ENCODE measurements at regions not wholly inside any gene's neighbourhood (a gene's known extent, or its start where the extent isn't known, plus 50 kb on each side); places are given as distances from the start of the nearest gene placed in this dataset.

DNA sequence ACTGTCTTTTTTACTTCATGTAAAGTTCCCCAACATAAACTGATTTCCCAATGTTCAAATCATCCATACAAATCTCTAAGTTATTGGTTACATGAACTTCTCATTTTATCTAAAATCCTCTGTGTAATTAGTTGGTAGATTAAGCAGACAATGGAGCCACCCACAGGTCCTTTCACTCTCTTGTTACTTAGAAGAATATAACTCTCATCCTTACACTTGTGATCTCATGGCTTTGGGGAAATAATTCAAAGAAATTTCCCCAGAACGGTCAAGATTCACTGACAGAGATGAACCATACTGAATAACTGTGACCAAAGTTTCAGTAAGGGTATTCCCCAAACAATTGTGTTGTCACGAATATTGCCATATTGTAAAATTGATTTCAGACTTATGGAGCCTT lies 1102.6 kb upstream of the EPHA6 start:
- ATAC-seq (ENCODE audit: poor library complexity) (no peak), DNase-seq (no peak)
- intact Hi-C loops (cut with DNase I, micrococcal nuclease), result no loop called here
- CTCF ChIA-PET, result no interaction called here
- peaks cover 0 to 5% of the 10 kb centered on the region in 2 experiments for H3K9me3 ChIP-seq (ENCODE audit: control insufficient read depth in 1 of 2, insufficient read depth in 1 of 2, low read length in 2 of 2)
- H3K4me3 Mint-ChIP-seq, result no peak overlapping the region
- no peak overlapping the region for H3K27ac ChIP-seq (ENCODE audit: low read depth in 1 of 2, low read length in 2 of 2)
- H3K36me3 ChIP-seq (ENCODE audit: insufficient read depth, low read length), result no peaks in the 10 kb centered on the region
- TF ChIP-seq, protein P1, sequence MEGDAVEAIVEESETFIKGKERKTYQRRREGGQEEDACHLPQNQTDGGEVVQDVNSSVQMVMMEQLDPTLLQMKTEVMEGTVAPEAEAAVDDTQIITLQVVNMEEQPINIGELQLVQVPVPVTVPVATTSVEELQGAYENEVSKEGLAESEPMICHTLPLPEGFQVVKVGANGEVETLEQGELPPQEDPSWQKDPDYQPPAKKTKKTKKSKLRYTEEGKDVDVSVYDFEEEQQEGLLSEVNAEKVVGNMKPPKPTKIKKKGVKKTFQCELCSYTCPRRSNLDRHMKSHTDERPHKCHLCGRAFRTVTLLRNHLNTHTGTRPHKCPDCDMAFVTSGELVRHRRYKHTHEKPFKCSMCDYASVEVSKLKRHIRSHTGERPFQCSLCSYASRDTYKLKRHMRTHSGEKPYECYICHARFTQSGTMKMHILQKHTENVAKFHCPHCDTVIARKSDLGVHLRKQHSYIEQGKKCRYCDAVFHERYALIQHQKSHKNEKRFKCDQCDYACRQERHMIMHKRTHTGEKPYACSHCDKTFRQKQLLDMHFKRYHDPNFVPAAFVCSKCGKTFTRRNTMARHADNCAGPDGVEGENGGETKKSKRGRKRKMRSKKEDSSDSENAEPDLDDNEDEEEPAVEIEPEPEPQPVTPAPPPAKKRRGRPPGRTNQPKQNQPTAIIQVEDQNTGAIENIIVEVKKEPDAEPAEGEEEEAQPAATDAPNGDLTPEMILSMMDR (IDR thresholded peaks at IDR 0.05), result no peak
- no peaks in the 10 kb centered on the region for H3K36me3 Mint-ChIP-seq (ENCODE audit: low read depth)
- no peak overlapping the region for H3K27ac Mint-ChIP-seq
- POLR2A ChIA-PET, result no interaction called here
- H3K4me1 ChIP-seq (ENCODE audit: insufficient read depth, low read length), result no peaks in the 10 kb centered on the region
- no peaks in the 10 kb centered on the region for H3K27me3 ChIP-seq (ENCODE audit: control insufficient read depth in 1 of 2, insufficient read depth in 2 of 2, low read length in 2 of 2)
- H3K9me3 Mint-ChIP-seq, result no peaks in the 10 kb centered on the region
- H3K4me1 Mint-ChIP-seq (ENCODE audit: low read depth), result no peaks in the 10 kb centered on the region
- no peaks in the 10 kb centered on the region for H3K27me3 Mint-ChIP-seq
- H3K4me3 ChIP-seq (ENCODE audit: low read length), result no peak overlapping the region

DNA sequence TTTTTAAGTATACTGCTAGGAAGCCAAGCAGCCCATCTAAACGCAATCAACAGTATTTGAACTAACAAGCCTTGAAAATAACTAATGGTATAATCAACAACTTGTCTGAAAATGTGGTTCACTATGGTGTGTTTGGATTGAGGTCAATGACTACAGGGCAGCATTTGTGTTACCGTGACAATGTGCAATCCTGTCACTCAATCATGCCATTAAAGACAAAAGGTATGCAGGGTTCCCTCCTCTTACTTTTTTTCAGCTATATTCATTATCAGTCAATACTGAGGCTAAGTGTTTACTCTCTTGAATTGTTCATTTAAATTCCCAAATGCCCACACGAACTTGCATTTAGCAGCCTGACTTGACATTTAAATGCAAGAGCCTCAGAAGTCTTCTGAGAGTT lies 1099.3 kb upstream of the EPHA6 start:
- Histone ChIP-seq H3K36me3 (ENCODE audit: insufficient read depth, low read length) (no peaks in the 10 kb centered on the region), H3K4me3 (ENCODE audit: low read length) (no peak overlapping the region), H3K27ac (ENCODE audit: low read depth in 1 of 2, low read length in 2 of 2) (no peak overlapping the region), H3K27me3 (ENCODE audit: control insufficient read depth in 1 of 2, insufficient read depth in 2 of 2, low read length in 2 of 2) (no peaks in the 10 kb centered on the region), H3K4me1 (ENCODE audit: insufficient read depth, low read length) (no peaks in the 10 kb centered on the region), H3K9me3 (ENCODE audit: control insufficient read depth in 1 of 2, insufficient read depth in 1 of 2, low read length in 2 of 2) (no peaks in the 10 kb centered on the region)
- Mint-ChIP-seq H3K27me3 (no peaks in the 10 kb centered on the region), H3K4me1 (ENCODE audit: low read depth) (no peaks in the 10 kb centered on the region), H3K36me3 (ENCODE audit: low read depth) (no peaks in the 10 kb centered on the region), H3K9me3 (no peaks in the 10 kb centered on the region), H3K4me3 (no peak overlapping the region), H3K27ac (no peak overlapping the region)
- DNase-seq (no peak), ATAC-seq (ENCODE audit: poor library complexity) (no peak)
- intact Hi-C loops (cut with DNase I, micrococcal nuclease), result no loop called here
- ChIA-PET CTCF (no interaction called here), POLR2A (no interaction called here)
- TF ChIP-seq, protein P1 (IDR thresholded peaks at IDR 0.05), result no peak

DNA sequence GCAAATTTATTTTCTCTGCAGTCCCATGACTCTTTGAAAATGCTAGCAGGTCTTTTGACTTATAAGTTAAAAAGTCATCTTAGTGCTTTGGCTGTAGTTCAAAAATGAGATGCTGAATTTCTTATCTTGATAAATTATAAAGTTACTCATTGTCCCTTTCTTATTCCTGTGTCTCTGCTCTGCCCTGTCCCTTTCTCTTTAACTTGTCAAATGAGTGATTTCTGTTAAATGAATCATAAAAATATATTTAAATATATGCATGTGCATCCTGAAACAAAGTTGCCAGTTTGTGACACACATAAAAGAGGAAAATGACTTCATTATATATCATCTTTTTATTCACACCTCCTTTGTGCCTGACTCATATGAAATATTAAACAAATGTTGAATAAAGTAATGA lies 1097.3 kb upstream of the EPHA6 start:
- H3K27me3 Mint-ChIP-seq, result no peaks in the 10 kb centered on the region
- POLR2A ChIA-PET, result no interaction called here
- CTCF ChIA-PET, result no interaction called here
- no peak for DNase-seq
- Histone ChIP-seq H3K4me3 (ENCODE audit: low read length) (no peak overlapping the region), H3K4me1 (ENCODE audit: insufficient read depth, low read length) (no peaks in the 10 kb centered on the region), H3K27ac (ENCODE audit: low read depth in 1 of 2, low read length in 2 of 2) (no peak overlapping the region), H3K9me3 (ENCODE audit: control insufficient read depth in 1 of 2, insufficient read depth in 1 of 2, low read length in 2 of 2) (no peaks in the 10 kb centered on the region), H3K27me3 (ENCODE audit: control insufficient read depth in 1 of 2, insufficient read depth in 2 of 2, low read length in 2 of 2) (no peaks in the 10 kb centered on the region), H3K36me3 (ENCODE audit: insufficient read depth, low read length) (no peaks in the 10 kb centered on the region)
- H3K36me3 Mint-ChIP-seq (ENCODE audit: low read depth), result no peaks in the 10 kb centered on the region
- no peak overlapping the region for H3K4me3 Mint-ChIP-seq
- H3K4me1 Mint-ChIP-seq (ENCODE audit: low read depth), result no peaks in the 10 kb centered on the region
- H3K27ac Mint-ChIP-seq, result no peak overlapping the region
- ATAC-seq (ENCODE audit: poor library complexity), result no peak
- intact Hi-C loops (cut with DNase I, micrococcal nuclease), result no loop called here
- TF ChIP-seq, protein P1 (IDR thresholded peaks at IDR 0.05), result no peak
- no peaks in the 10 kb centered on the region for H3K9me3 Mint-ChIP-seq
